Astrocyte (in vitro differentiated cells and primary cell): ENCODE measurements at regions not wholly inside any gene's neighbourhood (a gene's known extent, or its start where the extent isn't known, plus 50 kb on each side); places are given as distances from the start of the nearest gene placed in this dataset.
"Not testable (repeated sequence)": the region's sequence is repeated elsewhere in the genome, so short reads cannot be mapped to it uniquely, and the experiment has no call there.

ENCODE experiments used
- DNase-seq: peaks from one replicate; pipeline ENCODE4 v3.0.0-alpha.2; 2010; ENCODE audit warnings: low read depth
- FAIRE-seq: peaks from 2 replicates; lab custom pipeline; 2011; peaks lifted over from hg19 to GRCh38; lab: Jason Lieb, UNC
- H2AFZ ChIP-seq: 2 replicates; pipeline ENCODE4 v1.6.0; 2012; ENCODE audit warnings: low read depth, low read length, inconsistent platforms
- H3K27ac ChIP-seq: 2 replicates; pipeline ENCODE4 v1.5.1; 2011; ENCODE audit warnings: low read depth, low read length, inconsistent platforms
- H3K27me3 ChIP-seq: 2 replicates; pipeline ENCODE4 v1.6.0; 2011; ENCODE audit warnings: low read length, inconsistent platforms; ENCODE audit not compliant: insufficient read depth
- H3K36me3 ChIP-seq: 2 replicates; pipeline ENCODE4 v1.5.1; 2011; ENCODE audit warnings: low read length, inconsistent platforms; ENCODE audit not compliant: insufficient read depth
- H3K4me1 ChIP-seq: 2 replicates; pipeline ENCODE4 v1.5.1; 2011; ENCODE audit warnings: low read length, inconsistent platforms; ENCODE audit not compliant: insufficient read depth
- H3K4me2 ChIP-seq: 2 replicates; pipeline ENCODE4 v1.6.0; 2012; ENCODE audit warnings: low read length, inconsistent platforms
- H3K4me3 ChIP-seq: 2 replicates; pipeline ENCODE4 v1.5.1; 2011; ENCODE audit warnings: low read depth, mild to moderate bottlenecking, low read length, inconsistent platforms; ENCODE audit not compliant: insufficient read depth
- H3K79me2 ChIP-seq: 2 replicates; pipeline ENCODE4 v1.6.0; 2012; ENCODE audit warnings: mild to moderate bottlenecking, low read length, inconsistent platforms; ENCODE audit not compliant: insufficient read depth
- H3K9ac ChIP-seq: 2 replicates; pipeline ENCODE4 v1.6.0; 2012; ENCODE audit warnings: mild to moderate bottlenecking, low read length, inconsistent platforms
- H3K9me3 ChIP-seq: 2 replicates; pipeline ENCODE4 v1.5.1; 2012; ENCODE audit warnings: low read depth, mild to moderate bottlenecking, low read length, inconsistent platforms; ENCODE audit not compliant: insufficient read depth
- H4K20me1 ChIP-seq: 2 replicates; pipeline ENCODE4 v1.6.0; 2012; ENCODE audit warnings: low read length, inconsistent platforms; ENCODE audit not compliant: insufficient read depth
- H3K27ac Mint-ChIP-seq: one replicate; pipeline ENCODE4 v1.8.0; 2021; ENCODE audit warnings: mild to moderate bottlenecking, mixed read lengths; ENCODE audit not compliant: unreplicated experiment
- H3K27me3 Mint-ChIP-seq: one replicate; pipeline ENCODE4 v1.8.0; 2021; ENCODE audit warnings: low read depth, mixed read lengths; ENCODE audit not compliant: unreplicated experiment
- H3K36me3 Mint-ChIP-seq: one replicate; pipeline ENCODE4 v1.8.0; 2021; ENCODE audit warnings: low read depth, mixed read lengths; ENCODE audit not compliant: unreplicated experiment
- H3K4me1 Mint-ChIP-seq: one replicate; pipeline ENCODE4 v1.8.0; 2021; ENCODE audit warnings: low read depth, mixed read lengths; ENCODE audit not compliant: unreplicated experiment
- H3K4me3 Mint-ChIP-seq: one replicate; pipeline ENCODE4 v1.8.0; 2021; ENCODE audit warnings: mild to moderate bottlenecking, moderate library complexity, mixed read lengths; ENCODE audit not compliant: unreplicated experiment
- H3K9me3 Mint-ChIP-seq: one replicate; pipeline ENCODE4 v1.8.0; 2021; ENCODE audit warnings: mild to moderate bottlenecking, mixed read lengths; ENCODE audit not compliant: unreplicated experiment
- CTCF ChIP-seq: IDR thresholded peaks from 2 replicates; pipeline ENCODE4 v1.5.1; 2011; ENCODE audit warnings: low read depth, mild to moderate bottlenecking, inconsistent platforms, low read length, moderate library complexity; ENCODE audit not compliant: insufficient read depth
- EZH2 ChIP-seq: IDR thresholded peaks from 2 replicates; pipeline ENCODE4 v1.6.1; 2012; ENCODE audit warnings: mild to moderate bottlenecking, low read length, inconsistent platforms; ENCODE audit not compliant: insufficient read depth

DNA sequence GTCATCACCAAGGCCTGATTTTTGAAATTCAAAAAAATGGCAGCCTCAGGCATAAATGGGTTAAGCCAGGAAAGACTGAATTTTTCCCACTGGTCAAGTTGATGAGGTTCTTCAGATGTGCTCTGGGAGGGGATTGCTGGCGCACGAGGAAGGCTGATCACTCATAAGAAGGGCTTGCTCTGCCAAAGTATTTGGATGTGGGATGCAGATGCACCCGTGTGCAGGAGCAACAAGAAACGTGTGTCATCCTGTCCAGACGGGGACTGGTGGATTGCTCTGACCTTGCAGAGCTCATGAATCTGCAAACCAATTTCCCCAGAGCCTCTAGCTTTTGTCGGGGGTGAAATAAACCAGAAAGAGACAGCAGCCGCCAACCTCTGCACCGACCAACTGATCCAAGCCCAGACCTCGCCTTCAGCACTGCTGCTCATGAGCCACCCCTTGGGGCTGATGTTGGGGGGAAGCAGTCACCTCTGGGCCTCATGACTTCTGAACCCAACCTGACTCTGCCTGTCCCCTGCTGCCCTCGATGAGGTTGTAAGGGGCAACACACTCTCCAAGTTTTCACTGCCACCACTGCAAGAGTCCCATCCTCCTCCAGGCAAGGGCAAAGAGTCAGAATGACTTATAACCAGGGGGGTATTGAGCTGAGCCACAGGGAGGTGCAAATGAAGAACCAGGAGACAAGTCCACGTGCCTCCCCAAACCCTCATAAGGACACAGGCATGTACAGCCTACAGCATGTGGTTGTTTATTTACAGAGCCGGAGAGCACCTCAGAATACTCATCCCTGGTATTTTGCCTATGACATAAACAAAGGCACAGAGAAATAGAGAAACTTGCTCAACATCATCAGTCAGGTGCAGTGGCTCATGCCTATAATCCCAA, 452.0 kb downstream of the SOX9 start:
- DNase-seq (peak; percentile 37), FAIRE-seq (no peak)
- H2AFZ ChIP-seq: no peak overlapping the region
- Mint-ChIP-seq H3K36me3 (peaks cover 10% of the 10 kb centered on the region), H3K4me3 (no peak overlapping the region), H3K27me3 (no peaks in the 10 kb centered on the region), H3K4me1 (peaks cover 28% of the 10 kb centered on the region), H3K9me3 (no peaks in the 10 kb centered on the region), H3K27ac (no peak overlapping the region)
- H4K20me1 ChIP-seq: peaks cover 100% of the 10 kb centered on the region
- H3K27ac ChIP-seq: no peak overlapping the region
- H3K9ac ChIP-seq: no peak overlapping the region
- peaks cover 17% of the 10 kb centered on the region for H3K4me1 ChIP-seq
- H3K4me3 ChIP-seq: no peak overlapping the region
- H3K79me2 ChIP-seq: peaks cover 96% of the 10 kb centered on the region
- H3K27me3 ChIP-seq: no peaks in the 10 kb centered on the region
- H3K36me3 ChIP-seq: no peaks in the 10 kb centered on the region
- H3K4me2 ChIP-seq: no peak overlapping the region
- H3K9me3 ChIP-seq: no peaks in the 10 kb centered on the region
- no peak for TF ChIP-seq EZH2
- no peak for TF ChIP-seq CTCF

DNA sequence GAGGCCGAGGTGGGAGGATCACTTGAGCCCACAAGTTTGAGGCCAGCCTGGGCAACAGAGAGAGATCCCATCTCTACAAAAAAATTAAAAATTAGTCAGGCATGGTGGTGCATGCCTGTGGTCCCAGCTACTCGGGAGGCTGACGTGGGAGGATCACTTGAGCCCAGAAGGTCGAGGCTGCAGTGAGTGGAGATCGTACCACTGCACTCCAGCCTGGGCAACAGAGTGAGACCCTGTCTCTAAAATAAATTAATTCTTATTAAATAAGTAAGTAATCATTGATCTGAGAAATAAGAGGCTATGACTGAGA, 452.6 kb downstream of the SOX9 start:
- H3K79me2 ChIP-seq: peaks cover 96% of the 10 kb centered on the region
- not testable (repeated sequence) for H3K27ac ChIP-seq, H3K36me3 Mint-ChIP-seq, H3K36me3 ChIP-seq, H3K27me3 Mint-ChIP-seq, H2AFZ ChIP-seq, H3K27ac Mint-ChIP-seq, H3K4me2 ChIP-seq, H3K27me3 ChIP-seq, H3K9me3 ChIP-seq, H3K4me3 ChIP-seq, H3K9ac ChIP-seq, H3K4me3 Mint-ChIP-seq, DNase-seq, FAIRE-seq, H3K9me3 Mint-ChIP-seq
- H4K20me1 ChIP-seq: peaks cover 100% of the 10 kb centered on the region
- H3K4me1 Mint-ChIP-seq: peaks cover 34% of the 10 kb centered on the region
- H3K4me1 ChIP-seq: peaks cover 17% of the 10 kb centered on the region

DNA sequence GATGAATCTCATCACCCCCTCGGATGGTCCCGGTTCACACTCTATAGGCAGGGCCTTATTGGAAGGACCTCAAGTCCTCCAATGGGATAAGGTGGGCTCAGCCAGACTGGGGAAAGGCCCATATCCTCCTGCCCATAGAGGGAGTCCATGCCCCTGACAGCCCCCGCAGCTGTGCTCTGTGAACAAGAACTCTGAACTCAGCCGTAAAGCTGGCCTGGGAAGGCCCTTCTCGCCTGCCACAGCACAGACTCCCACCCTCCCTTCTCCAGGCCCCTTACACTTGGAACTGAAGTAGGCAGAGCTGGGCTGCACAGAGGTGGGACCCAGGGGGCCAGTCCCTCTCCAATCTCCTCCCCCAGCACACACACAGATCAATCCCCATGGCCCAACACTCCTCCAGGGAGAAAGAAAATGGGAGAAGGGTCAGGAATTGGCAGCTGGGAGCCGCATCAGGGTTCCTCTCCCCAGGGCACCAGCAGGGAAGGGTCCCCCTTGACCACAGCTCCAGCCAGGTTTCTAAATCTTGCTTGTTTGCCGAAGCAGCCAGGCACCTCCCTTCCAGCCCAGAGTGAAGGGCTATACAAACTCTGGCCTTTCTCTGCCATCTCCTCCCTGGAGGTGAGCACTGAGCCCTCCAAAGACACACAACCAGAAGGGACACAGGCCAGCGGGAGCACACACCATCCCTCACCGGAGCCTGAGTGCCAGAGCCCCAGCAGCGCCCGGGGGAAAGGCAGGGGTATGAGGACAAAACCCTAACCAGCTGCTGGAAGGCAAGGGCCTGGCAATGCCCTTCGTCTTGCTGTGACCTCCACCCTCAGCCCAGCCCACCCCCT, 454.1 kb downstream of the SOX9 start:
- Histone ChIP-seq H3K27ac (no peak overlapping the region), H4K20me1 (peaks cover 100% of the 10 kb centered on the region), H3K36me3 (no peaks in the 10 kb centered on the region), H3K4me2 (no peak overlapping the region), H3K4me3 (no peak overlapping the region), H3K79me2 (peaks cover 96% of the 10 kb centered on the region), H2AFZ (no peak overlapping the region), H3K27me3 (no peaks in the 10 kb centered on the region), H3K9me3 (no peaks in the 10 kb centered on the region), H3K9ac (no peak overlapping the region), H3K4me1 (peaks cover 17% of the 10 kb centered on the region)
- Mint-ChIP-seq H3K27ac (no peak overlapping the region), H3K4me1 (peaks cover 45% of the 10 kb centered on the region), H3K4me3 (no peak overlapping the region), H3K9me3 (no peaks in the 10 kb centered on the region), H3K27me3 (no peaks in the 10 kb centered on the region), H3K36me3 (peaks cover 11% of the 10 kb centered on the region)
- DNase-seq (no peak), FAIRE-seq (no peak)
- TF ChIP-seq CTCF (no peak), EZH2 (no peak)
